Endodermal cell (in vitro differentiated cells): ENCODE measurements at regions not wholly inside any gene's neighbourhood (a gene's known extent, or its start where the extent isn't known, plus 50 kb on each side); places are given as distances from the start of the nearest gene placed in this dataset.
A peak's percentile ranks its signal among the peaks of the same experiment; 100 is the strongest.

ENCODE experiments used
- DNase-seq: peaks from one replicate; pipeline ENCODE4 v3.0.0-alpha.2; 2017
- H3K27ac ChIP-seq: 2 replicates; pipeline ENCODE4 v1.5.1; 2013; ENCODE audit warnings: mild to moderate bottlenecking, low read depth, low read length, moderate library complexity
- H3K27me3 ChIP-seq: 2 replicates; pipeline ENCODE4 v1.6.1; 2013; ENCODE audit warnings: mild to moderate bottlenecking, low read length, moderate library complexity; ENCODE audit not compliant: insufficient read depth, control insufficient read depth, poor library complexity, severe bottlenecking
- H3K36me3 ChIP-seq: 2 replicates; pipeline ENCODE4 v1.7.0; 2013; ENCODE audit warnings: mild to moderate bottlenecking, low read length, moderate library complexity; ENCODE audit not compliant: control insufficient read depth, insufficient read depth
- H3K4me1 ChIP-seq: one replicate; pipeline ENCODE4 v1.7.0; 2013; ENCODE audit warnings: low read length; ENCODE audit not compliant: control insufficient read depth, insufficient read depth
- H3K4me3 ChIP-seq: 2 replicates; pipeline ENCODE4 v1.5.1; 2013; ENCODE audit warnings: mild to moderate bottlenecking, low read length, moderate library complexity
- H3K9ac ChIP-seq: 2 replicates; pipeline ENCODE4 v1.6.1; 2013; ENCODE audit warnings: mild to moderate bottlenecking, low read length, moderate library complexity; ENCODE audit not compliant: poor library complexity, severe bottlenecking; ENCODE audit errors: extremely low read depth
- H3K9me3 ChIP-seq: 2 replicates; pipeline ENCODE4 v1.6.1; 2013; ENCODE audit warnings: mild to moderate bottlenecking, low read length, moderate library complexity; ENCODE audit not compliant: control insufficient read depth
- H3K27ac Mint-ChIP-seq: 2 replicates; pipeline ENCODE4 v1.8.0; 2020; ENCODE audit warnings: mixed read lengths
- H3K27me3 Mint-ChIP-seq: 2 replicates; pipeline ENCODE4 v1.8.0; 2021; ENCODE audit warnings: mild to moderate bottlenecking, mixed read lengths; ENCODE audit not compliant: insufficient read depth
- H3K36me3 Mint-ChIP-seq: 2 replicates; pipeline ENCODE4 v1.8.0; 2020; ENCODE audit warnings: low read depth, mixed read lengths
- H3K4me1 Mint-ChIP-seq: 2 replicates; pipeline ENCODE4 v1.8.0; 2020; ENCODE audit warnings: mixed read lengths
- H3K4me3 Mint-ChIP-seq: 2 replicates; pipeline ENCODE4 v1.8.0; 2020; ENCODE audit warnings: mild to moderate bottlenecking, moderate library complexity, mixed read lengths
- H3K9me3 Mint-ChIP-seq: 2 replicates; pipeline ENCODE4 v1.8.0; 2020; ENCODE audit warnings: mild to moderate bottlenecking, mixed read lengths
- WGBS, 2 experiments: methylation state at CpG; one replicate each; pipeline versions ENCODE4 v1.1.5 to v1.1.7; 2013; ENCODE audit warnings: missing lambda C conversion rate in 2 of 2, mixed read lengths in 1 of 2; ENCODE audit not compliant: insufficient coverage in 1 of 2, insufficient read length in 1 of 2; 5-methylcytosine and 5-hydroxymethylcytosine counted together
- TF ChIP-seq, protein P1 (sequence below): fragments of 200-600 bp; sonication (generic); conservative IDR thresholded peaks from 2 replicates; pipeline ENCODE4 v1.5.0; 2021; ENCODE audit warnings: antibody characterized with exemption, mild to moderate bottlenecking

GRCh38 chr2:16172324-16173175, 232.2 kb downstream of the MYCN start:
- Mint-ChIP-seq H3K4me1 (peaks cover 21% of the 10 kb centered on the region), H3K27ac (no peak overlapping the region), H3K27me3 (no peaks in the 10 kb centered on the region), H3K9me3 (peaks cover 6% of the 10 kb centered on the region), H3K36me3 (no peaks in the 10 kb centered on the region), H3K4me3 (no peak overlapping the region)
- WGBS, 2 experiments: 96 to 100% methylated on average over 4 to 8 of the region's 8 CpGs
- Histone ChIP-seq H3K4me1 (no peaks in the 10 kb centered on the region), H3K9ac (no peak overlapping the region), H3K27ac (no peak overlapping the region), H3K36me3 (no peaks in the 10 kb centered on the region), H3K9me3 (peaks cover 9% of the 10 kb centered on the region), H3K27me3 (no peaks in the 10 kb centered on the region), H3K4me3 (no peak overlapping the region)
- TF ChIP-seq, protein P1, sequence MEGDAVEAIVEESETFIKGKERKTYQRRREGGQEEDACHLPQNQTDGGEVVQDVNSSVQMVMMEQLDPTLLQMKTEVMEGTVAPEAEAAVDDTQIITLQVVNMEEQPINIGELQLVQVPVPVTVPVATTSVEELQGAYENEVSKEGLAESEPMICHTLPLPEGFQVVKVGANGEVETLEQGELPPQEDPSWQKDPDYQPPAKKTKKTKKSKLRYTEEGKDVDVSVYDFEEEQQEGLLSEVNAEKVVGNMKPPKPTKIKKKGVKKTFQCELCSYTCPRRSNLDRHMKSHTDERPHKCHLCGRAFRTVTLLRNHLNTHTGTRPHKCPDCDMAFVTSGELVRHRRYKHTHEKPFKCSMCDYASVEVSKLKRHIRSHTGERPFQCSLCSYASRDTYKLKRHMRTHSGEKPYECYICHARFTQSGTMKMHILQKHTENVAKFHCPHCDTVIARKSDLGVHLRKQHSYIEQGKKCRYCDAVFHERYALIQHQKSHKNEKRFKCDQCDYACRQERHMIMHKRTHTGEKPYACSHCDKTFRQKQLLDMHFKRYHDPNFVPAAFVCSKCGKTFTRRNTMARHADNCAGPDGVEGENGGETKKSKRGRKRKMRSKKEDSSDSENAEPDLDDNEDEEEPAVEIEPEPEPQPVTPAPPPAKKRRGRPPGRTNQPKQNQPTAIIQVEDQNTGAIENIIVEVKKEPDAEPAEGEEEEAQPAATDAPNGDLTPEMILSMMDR: no peak
- peak; percentile 12 for DNase-seq

DNA sequence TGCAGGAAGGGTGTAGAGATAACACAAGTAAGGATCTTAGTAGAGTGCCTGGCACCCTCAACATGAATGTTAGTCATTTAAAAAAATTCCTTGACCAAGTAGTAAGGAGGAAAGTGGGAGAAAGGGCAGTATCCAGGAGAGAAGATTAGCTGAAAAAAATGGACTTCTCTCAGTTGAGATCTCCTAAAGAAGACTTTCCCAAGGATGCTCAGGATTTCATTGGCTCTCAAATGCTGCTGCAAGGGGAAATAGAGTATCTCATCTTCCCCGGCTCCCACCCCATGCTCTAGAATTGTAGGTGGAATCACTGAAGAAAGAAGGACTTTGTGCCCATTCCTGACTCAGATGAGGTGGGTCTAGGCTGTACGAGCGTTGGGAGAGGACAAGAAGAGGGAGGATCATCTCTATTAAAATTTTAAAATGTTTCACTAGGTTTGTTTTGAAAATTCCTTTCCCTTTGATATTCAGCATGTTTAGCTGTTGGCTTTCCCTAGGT, 231.1 kb downstream of the MYCN start:
- Mint-ChIP-seq H3K4me3 (no peak overlapping the region), H3K36me3 (no peaks in the 10 kb centered on the region), H3K4me1 (peaks cover 31% of the 10 kb centered on the region), H3K27me3 (no peaks in the 10 kb centered on the region), H3K27ac (no peak overlapping the region), H3K9me3 (peaks cover 6% of the 10 kb centered on the region)
- Histone ChIP-seq H3K27me3 (no peaks in the 10 kb centered on the region), H3K27ac (no peak overlapping the region), H3K4me1 (peaks cover 2% of the 10 kb centered on the region), H3K9me3 (peaks cover 9% of the 10 kb centered on the region), H3K4me3 (no peak overlapping the region), H3K36me3 (no peaks in the 10 kb centered on the region), H3K9ac (no peak overlapping the region)
- WGBS, 2 experiments: 87 to 100% methylated on average over 1 to 3 of the region's 3 CpGs
- TF ChIP-seq, protein P1: no peak
- no peak for DNase-seq

DNA sequence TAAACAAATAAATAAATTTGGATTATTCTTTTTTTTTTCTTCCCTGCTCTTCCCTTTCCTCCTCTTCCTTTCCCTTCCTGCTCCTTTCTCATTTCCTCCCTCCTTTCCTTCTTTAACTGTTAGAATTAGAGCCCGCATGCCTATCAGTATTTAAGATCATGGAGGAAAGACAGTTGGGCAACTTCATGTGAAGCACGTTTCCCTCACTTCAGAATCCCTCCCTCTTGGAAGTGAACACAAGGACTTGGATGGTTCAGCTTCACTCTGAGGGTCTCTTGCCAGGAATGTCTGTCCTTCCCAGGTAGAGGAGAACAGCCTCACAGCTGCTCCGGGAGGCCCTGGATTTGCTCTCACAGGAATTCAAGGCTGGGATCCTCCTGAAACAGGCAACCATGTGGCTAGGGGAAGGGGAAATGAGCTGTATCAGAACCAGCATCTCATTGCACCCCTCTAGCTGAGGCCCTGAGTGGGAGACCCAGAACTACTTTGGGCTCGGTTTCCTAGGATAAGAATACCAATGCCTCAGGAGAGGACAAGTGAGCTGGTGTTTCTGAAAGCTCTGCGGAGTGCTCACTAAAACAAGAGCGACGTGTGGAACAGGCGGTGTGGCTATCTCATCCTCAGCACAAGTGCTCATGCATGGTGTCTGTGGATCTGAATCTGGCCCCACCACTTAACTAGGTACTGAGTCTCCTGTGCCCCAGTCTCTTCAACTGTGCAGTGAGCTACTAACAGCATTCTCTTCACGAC, 230.5 kb downstream of the MYCN start:
- Histone ChIP-seq H3K4me3 (no peak overlapping the region), H3K36me3 (no peaks in the 10 kb centered on the region), H3K27me3 (no peaks in the 10 kb centered on the region), H3K9ac (no peak overlapping the region), H3K4me1 (peaks cover 6% of the 10 kb centered on the region), H3K27ac (no peak overlapping the region), H3K9me3 (peaks cover 9% of the 10 kb centered on the region)
- Mint-ChIP-seq H3K4me1 (peaks cover 38% of the 10 kb centered on the region), H3K9me3 (peaks cover 6% of the 10 kb centered on the region), H3K36me3 (no peaks in the 10 kb centered on the region), H3K27me3 (no peaks in the 10 kb centered on the region), H3K27ac (no peak overlapping the region), H3K4me3 (no peak overlapping the region)
- TF ChIP-seq, protein P1: no peak
- DNase-seq: peak; percentile 44
- 92 to 95% methylated on average over 6 to 9 of the region's 9 CpGs for WGBS, 2 experiments
